Muscle of leg (tissue), 3 donors: ENCODE measurements at regions not wholly inside any gene's neighbourhood (a gene's known extent, or its start where the extent isn't known, plus 50 kb on each side); places are given as distances from the start of the nearest gene placed in this dataset.

ENCODE experiments used
- DNase-seq: peaks from one replicate; pipeline ENCODE4 v3.0.0; 2013
- H3K27ac ChIP-seq: one replicate; pipeline ENCODE4 v1.5.1; 2013; ENCODE audit warnings: mild to moderate bottlenecking, low read length, control low read depth
- H3K27me3 ChIP-seq: one replicate; pipeline ENCODE4 v1.6.1; 2013; ENCODE audit warnings: low read length; ENCODE audit not compliant: control insufficient read depth, insufficient read depth
- H3K36me3 ChIP-seq: one replicate; pipeline ENCODE4 v1.6.1; 2013; ENCODE audit warnings: low read length; ENCODE audit not compliant: control insufficient read depth, insufficient read depth
- H3K4me1 ChIP-seq: one replicate; pipeline ENCODE4 v1.6.1; 2013; ENCODE audit warnings: low read length; ENCODE audit not compliant: control insufficient read depth, insufficient read depth
- H3K4me3 ChIP-seq: one replicate; pipeline ENCODE4 v1.5.1; 2013; ENCODE audit warnings: low read length, control low read depth
- H3K9me3 ChIP-seq: replicated peaks from 2 replicates; pipeline ENCODE4 v1.6.1; 2013; ENCODE audit warnings: low read depth, low read length; ENCODE audit not compliant: control insufficient read depth
- WGBS: methylation state at CpG from one replicate; pipeline ENCODE4 v1.1.5; 2013; ENCODE audit warnings: missing lambda C conversion rate; ENCODE audit not compliant: insufficient coverage; 5-methylcytosine and 5-hydroxymethylcytosine counted together

GRCh38 chr6:113317891-113318574 is 539.1 kb upstream of the MARCKS start:
- peaks cover 12% of the 10 kb centered on the region for H3K4me1 ChIP-seq

GRCh38 chr6:113318575-113318917 is 538.6 kb upstream of the MARCKS start:
- no peaks in the 10 kb centered on the region for H3K27me3 ChIP-seq
- no peaks in the 10 kb centered on the region for H3K36me3 ChIP-seq
- H3K9me3 ChIP-seq, result no peaks in the 10 kb centered on the region
- WGBS, result no CpG with 5 or more reads among the region's 5 CpGs
- H3K4me3 ChIP-seq, result no peak overlapping the region
- peaks cover 12% of the 10 kb centered on the region for H3K4me1 ChIP-seq
- no peak overlapping the region for H3K27ac ChIP-seq
- no peak for DNase-seq

More at GRCh38 chr6:113317891-113318574, 539.1 kb upstream of the MARCKS start:
- no peaks in the 10 kb centered on the region for H3K27me3 ChIP-seq
- H3K27ac ChIP-seq, result no peak overlapping the region
- no peaks in the 10 kb centered on the region for H3K36me3 ChIP-seq
- H3K9me3 ChIP-seq, result no peaks in the 10 kb centered on the region
- peak; percentile 25 for DNase-seq
- no peak overlapping the region for H3K4me3 ChIP-seq
- 67% methylated on average over 2 of the region's 9 CpGs for WGBS

- no peak overlapping the region for H3K4me3 ChIP-seq
- H3K27me3 ChIP-seq, result no peaks in the 10 kb centered on the region
- H3K9me3 ChIP-seq, result no peaks in the 10 kb centered on the region
- H3K4me1 ChIP-seq, result peaks cover 10% of the 10 kb centered on the region
- H3K27ac ChIP-seq, result no peak overlapping the region
- WGBS, result 100% methylated on average over 1 of the region's 2 CpGs
- no peaks in the 10 kb centered on the region for H3K36me3 ChIP-seq
- DNase-seq, result no peak
These were observed 536.5 kb upstream of the MARCKS start for GRCh38 chr6:113320653-113321052.

GRCh38 chr6:113326781-113327180 is 530.4 kb upstream of the MARCKS start:
- WGBS, result 77% methylated on average over 3 of the region's 3 CpGs
- Histone ChIP-seq H3K27ac (no peak overlapping the region), H3K36me3 (no peaks in the 10 kb centered on the region), H3K9me3 (no peaks in the 10 kb centered on the region), H3K4me1 (no peaks in the 10 kb centered on the region), H3K4me3 (no peak overlapping the region), H3K27me3 (no peaks in the 10 kb centered on the region)
- DNase-seq, result no peak

GRCh38 chr6:113328886-113329381 is 528.2 kb upstream of the MARCKS start:
- Histone ChIP-seq H3K4me1 (no peaks in the 10 kb centered on the region), H3K27me3 (no peaks in the 10 kb centered on the region), H3K27ac (no peak overlapping the region), H3K36me3 (no peaks in the 10 kb centered on the region), H3K9me3 (no peaks in the 10 kb centered on the region), H3K4me3 (no peak overlapping the region)
- 89% methylated on average over 3 of the region's 4 CpGs for WGBS
- peak; percentile 21 for DNase-seq

- Histone ChIP-seq H3K36me3 (no peaks in the 10 kb centered on the region), H3K27ac (no peak overlapping the region), H3K4me3 (no peak overlapping the region), H3K4me1 (no peaks in the 10 kb centered on the region), H3K9me3 (no peaks in the 10 kb centered on the region), H3K27me3 (no peaks in the 10 kb centered on the region)
- WGBS, result no CpG with 5 or more reads among the region's 3 CpGs
- peak; percentile 43 for DNase-seq
These were observed 527.1 kb upstream of the MARCKS start for GRCh38 chr6:113329942-113330635.

GRCh38 chr6:113330636-113330946 is 526.6 kb upstream of the MARCKS start:
- Histone ChIP-seq H3K27me3 (no peaks in the 10 kb centered on the region), H3K36me3 (no peaks in the 10 kb centered on the region), H3K27ac (no peak overlapping the region), H3K4me3 (no peak overlapping the region), H3K4me1 (no peaks in the 10 kb centered on the region), H3K9me3 (no peaks in the 10 kb centered on the region)
- DNase-seq, result no peak
- WGBS, result no CpG with 5 or more reads among the region's 2 CpGs

GRCh38 chr6:113331021-113331420 is 526.1 kb upstream of the MARCKS start:
- Histone ChIP-seq H3K27ac (no peak overlapping the region), H3K9me3 (no peaks in the 10 kb centered on the region), H3K36me3 (no peaks in the 10 kb centered on the region), H3K4me3 (no peak overlapping the region), H3K27me3 (no peaks in the 10 kb centered on the region), H3K4me1 (no peaks in the 10 kb centered on the region)
- no peak for DNase-seq

- no peak overlapping the region for H3K27ac ChIP-seq
- H3K9me3 ChIP-seq, result no peaks in the 10 kb centered on the region
- no peaks in the 10 kb centered on the region for H3K4me1 ChIP-seq
- no peaks in the 10 kb centered on the region for H3K27me3 ChIP-seq
- no peak overlapping the region for H3K4me3 ChIP-seq
- H3K36me3 ChIP-seq, result no peaks in the 10 kb centered on the region
- peak; percentile 31 for DNase-seq
These were observed 518.5 kb upstream of the MARCKS start for GRCh38 chr6:113338644-113339043.

GRCh38 chr6:113339209-113339608 is 517.9 kb upstream of the MARCKS start:
- H3K27me3 ChIP-seq, result no peaks in the 10 kb centered on the region
- H3K9me3 ChIP-seq, result no peaks in the 10 kb centered on the region
- H3K36me3 ChIP-seq, result no peaks in the 10 kb centered on the region
- H3K4me1 ChIP-seq, result no peaks in the 10 kb centered on the region
- no peak overlapping the region for H3K4me3 ChIP-seq
- no peak for DNase-seq
- no peak overlapping the region for H3K27ac ChIP-seq

- 92% methylated on average over 4 of the region's 4 CpGs for WGBS
- no peak overlapping the region for H3K4me3 ChIP-seq
- no peaks in the 10 kb centered on the region for H3K4me1 ChIP-seq
- H3K36me3 ChIP-seq, result no peaks in the 10 kb centered on the region
- no peak for DNase-seq
- no peaks in the 10 kb centered on the region for H3K9me3 ChIP-seq
- no peaks in the 10 kb centered on the region for H3K27me3 ChIP-seq
- no peak overlapping the region for H3K27ac ChIP-seq
These were observed 516.8 kb upstream of the MARCKS start for GRCh38 chr6:113340371-113340770.
